ENCODE measurements at regions not wholly inside any gene's neighbourhood (a gene's known extent, or its start where the extent isn't known, plus 50 kb on each side); places are given as distances from the start of the nearest gene placed in this dataset.

DNA sequence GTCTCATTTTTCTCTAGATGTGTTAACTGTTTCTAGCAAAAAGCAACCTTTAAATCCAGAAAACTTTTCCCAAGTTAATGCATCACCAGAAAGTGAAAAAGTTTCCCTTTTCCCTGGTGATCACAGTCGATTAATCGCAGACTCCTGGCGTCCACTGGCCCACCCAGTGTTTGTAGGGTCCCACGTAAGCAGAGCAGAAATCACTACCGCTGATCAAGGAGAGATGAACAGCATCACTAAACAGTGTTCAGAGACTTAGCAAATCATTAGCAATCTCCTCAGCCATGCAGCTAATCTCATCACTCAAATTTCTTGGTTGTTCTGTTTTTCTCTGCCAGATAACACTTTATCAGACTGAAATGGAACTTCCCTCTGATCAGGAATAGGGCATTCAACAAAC, 184.2 kb downstream of the EFNB2 start:
- TF ChIP-seq, protein P1, sequence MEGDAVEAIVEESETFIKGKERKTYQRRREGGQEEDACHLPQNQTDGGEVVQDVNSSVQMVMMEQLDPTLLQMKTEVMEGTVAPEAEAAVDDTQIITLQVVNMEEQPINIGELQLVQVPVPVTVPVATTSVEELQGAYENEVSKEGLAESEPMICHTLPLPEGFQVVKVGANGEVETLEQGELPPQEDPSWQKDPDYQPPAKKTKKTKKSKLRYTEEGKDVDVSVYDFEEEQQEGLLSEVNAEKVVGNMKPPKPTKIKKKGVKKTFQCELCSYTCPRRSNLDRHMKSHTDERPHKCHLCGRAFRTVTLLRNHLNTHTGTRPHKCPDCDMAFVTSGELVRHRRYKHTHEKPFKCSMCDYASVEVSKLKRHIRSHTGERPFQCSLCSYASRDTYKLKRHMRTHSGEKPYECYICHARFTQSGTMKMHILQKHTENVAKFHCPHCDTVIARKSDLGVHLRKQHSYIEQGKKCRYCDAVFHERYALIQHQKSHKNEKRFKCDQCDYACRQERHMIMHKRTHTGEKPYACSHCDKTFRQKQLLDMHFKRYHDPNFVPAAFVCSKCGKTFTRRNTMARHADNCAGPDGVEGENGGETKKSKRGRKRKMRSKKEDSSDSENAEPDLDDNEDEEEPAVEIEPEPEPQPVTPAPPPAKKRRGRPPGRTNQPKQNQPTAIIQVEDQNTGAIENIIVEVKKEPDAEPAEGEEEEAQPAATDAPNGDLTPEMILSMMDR (IDR thresholded peaks at IDR 0.05): no peak
- TF ChIP-seq POLR2A (IDR thresholded peaks at IDR 0.05) (no peak), EP300 (IDR thresholded peaks at IDR 0.05) (no peak)

Data from gastroesophageal sphincter (tissue), 3 donors.